Posterior cingulate gyrus (tissue), 11 donors: ENCODE measurements at regions not wholly inside any gene's neighbourhood (a gene's known extent, or its start where the extent isn't known, plus 50 kb on each side); places are given as distances from the start of the nearest gene placed in this dataset.
A peak's percentile ranks its signal among the peaks of the same experiment; 100 is the strongest.
"Not testable (repeated sequence)": the region's sequence is repeated elsewhere in the genome, so short reads cannot be mapped to it uniquely, and the experiment has no call there.

ENCODE experiments used
- DNase-seq, 10 donors: peaks; one replicate each; pipeline versions ENCODE4 v3.0.0 to v3.0.0-alpha.2; 2020 to 2021; ENCODE audit warnings: mixed read lengths in 3 of 10
- intact Hi-C: fragments of 100-400 bp; cut with DNase I; formaldehyde crosslinking; loops from one replicate; pipeline ENCODE4 v1.15.1; 2023

DNA sequence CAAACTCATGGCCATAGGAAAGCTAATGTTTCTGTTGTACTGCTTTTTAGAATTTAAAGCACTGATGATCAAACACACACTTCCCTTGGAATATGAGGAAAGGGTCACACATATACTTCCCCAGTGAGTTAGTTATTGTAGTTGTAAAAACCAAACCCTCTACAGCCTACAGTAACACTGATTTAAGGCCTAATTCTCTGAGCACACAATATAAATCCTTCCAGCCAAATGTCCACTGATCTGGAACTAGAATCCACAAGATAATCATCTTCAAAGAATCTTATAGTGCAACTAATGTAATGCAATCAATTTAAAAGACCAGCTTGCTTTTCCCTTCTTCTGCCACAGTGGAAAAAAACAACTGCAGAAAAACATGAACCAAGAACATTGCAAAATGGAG lies 219.3 kb downstream of the CAAP1 start:
- no peak for DNase-seq
- intact Hi-C loops = no loop called here

DNA sequence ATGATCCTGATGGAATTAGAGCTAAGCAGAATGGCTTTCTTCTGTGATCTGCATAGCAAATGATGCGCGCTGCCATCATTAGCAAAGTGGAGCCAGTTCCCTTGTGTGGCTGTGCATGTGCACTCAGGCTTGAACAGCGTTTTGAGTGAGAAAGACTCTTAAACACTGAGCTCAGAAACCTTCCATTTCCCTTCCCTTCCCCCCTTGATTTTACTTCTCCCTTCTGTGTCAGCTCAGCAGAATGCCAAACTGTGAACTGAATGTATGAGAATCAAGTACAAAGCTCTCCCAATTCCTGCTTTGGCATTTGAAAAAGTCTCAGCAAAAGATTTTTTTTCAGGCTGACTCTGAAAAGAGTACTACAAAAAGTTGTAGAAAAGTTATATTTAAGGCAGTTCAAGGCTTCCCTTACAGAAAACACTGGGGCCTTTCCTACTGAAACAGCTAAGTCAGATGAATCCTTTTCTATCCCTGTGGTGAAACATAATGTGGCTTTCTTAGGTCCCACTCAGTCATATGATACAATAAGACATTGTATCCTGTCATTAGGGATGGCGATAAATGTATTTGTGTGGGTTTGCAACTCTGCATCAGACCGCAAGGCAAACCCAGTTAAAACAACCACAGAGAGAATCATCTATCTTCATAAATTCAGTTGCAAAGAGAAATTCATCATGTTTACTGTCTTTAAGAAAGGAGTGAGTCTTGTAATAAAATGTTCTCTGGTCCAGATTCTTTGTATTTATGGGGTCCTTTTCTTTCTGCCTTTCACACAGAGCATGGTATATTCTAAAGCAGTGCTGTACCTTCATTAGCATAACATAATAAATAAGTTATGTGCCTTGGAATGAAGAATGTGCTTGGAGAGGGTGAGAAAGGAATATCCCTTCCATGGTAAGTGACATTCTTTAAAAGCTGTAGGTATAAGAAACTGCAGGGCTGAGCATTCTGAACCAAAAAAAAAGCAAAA lies 222.6 kb downstream of the CAAP1 start:
- DNase-seq = no peak
- intact Hi-C loops = no loop called here

DNA sequence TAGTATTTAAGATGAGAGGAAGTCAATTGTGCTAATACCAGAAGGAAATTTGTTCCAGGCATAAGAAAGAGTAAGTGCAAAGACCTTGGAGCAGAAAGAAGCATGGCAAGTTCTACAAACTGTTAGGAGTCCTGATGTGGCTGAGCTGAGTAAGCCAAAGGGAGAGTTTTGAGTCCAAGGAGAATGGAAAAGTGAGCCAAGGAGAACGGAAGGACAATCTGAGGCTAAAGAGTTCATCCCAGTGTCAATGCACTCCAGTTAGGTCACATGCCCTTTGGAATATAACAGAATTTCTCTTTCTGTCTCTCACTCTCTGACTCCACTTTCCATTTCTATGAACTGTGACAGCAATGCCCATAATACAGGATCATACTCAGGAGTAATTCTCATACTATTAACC lies 224.7 kb downstream of the CAAP1 start:
- DNase-seq = no peak
- intact Hi-C loops = no loop called here

DNA sequence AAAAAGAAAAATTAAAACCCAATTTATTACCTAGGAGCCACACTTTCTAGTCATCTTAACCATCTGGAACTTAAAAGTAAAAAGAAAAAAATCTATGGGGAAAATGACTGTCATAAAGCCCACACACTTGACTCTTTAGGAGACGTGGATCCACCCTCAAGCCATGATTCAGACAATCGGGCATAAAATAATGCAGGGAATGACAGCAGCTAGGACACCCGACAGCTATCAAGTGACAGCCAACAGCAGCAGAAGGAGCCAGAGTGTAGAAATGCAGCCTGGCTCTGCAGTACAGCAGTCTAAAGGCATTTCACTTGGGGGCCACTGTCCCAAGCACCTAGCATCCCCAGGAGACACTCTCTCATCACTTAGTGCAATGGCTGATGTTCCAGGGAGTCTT lies 226.9 kb downstream of the CAAP1 start:
- DNase-seq = no peak
- intact Hi-C loops = no loop called here

DNA sequence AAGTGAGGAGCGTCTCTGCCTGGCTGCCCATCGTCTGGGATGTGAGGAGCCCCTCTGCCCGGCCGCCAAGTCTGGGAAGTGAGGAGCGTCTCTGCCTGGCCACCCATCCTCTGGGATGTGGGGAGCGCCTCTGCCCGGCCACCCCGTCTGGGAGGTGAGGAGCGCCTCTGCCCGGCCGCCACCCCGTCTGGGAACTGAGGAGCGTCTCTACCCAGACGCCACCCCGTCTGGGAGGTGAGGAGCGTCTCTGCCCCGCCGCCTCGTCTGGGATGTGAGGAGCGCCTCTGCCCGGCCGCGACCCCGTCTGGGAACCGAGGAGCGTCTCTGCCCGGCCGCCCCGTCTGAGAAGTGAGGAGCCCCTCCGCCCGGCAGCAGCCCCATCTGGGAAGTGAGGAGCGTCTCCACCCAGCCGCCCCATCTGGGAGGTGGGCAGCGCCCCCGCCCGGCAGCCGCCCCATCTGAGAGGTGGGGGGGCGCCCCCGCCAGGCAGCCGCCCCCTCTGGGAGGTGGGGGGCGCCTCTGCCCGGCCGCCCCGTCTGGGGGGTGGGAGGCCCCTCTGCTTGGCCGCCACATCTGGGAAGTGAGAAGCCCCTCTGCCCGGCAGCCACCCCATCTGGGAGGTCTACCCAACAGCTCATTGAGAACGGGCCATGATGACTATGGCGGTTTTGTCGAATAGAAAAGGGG lies 228.4 kb downstream of the CAAP1 start:
- DNase-seq = peak in 2 of 10 donors; percentile 37 to 75
- intact Hi-C loops = not testable (repeated sequence)

DNA sequence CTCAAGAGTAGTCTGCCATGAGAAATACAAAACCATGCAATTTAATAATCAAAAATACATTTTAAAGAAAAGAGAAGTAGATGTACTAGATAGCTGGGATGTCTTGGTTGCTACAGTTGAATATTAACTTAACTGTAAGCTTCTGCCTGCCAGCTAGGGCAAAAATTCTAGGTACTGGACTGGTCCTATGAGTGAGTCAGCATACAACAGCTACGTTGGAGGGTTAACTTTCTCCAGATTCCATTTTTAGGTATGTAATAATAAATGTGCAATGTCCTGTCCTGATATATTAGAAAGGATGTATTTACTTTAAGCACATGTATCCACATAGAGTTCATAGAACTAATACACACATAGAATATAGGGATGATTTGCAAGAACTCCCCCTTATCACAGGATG lies 230.1 kb downstream of the CAAP1 start:
- DNase-seq = no peak
- intact Hi-C loops = no loop called here

DNA sequence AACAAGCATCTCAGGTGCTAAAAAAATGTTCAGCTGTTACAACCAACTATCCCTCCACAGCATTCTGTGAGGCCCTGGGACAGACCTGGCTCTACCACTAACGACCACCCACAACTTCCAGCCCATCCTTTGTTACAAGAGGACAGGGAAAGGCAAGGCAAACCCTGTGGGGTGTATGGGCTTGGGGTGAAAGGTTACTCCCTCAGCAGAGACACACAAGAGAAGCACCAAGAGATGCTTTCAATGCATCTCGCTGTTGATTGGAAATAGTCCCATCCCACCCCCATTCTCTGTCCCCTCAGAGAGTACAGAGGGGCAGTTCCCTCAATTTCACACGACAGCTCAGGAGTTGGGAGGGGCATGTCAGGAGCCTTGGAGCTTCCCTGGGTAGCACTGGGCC lies 234.1 kb downstream of the CAAP1 start:
- intact Hi-C loops = loop anchor here (10.0 kb wide), 1 partner anchor 694 kb away; no protein-coding TSS in a partner anchor
- no peak for DNase-seq

DNA sequence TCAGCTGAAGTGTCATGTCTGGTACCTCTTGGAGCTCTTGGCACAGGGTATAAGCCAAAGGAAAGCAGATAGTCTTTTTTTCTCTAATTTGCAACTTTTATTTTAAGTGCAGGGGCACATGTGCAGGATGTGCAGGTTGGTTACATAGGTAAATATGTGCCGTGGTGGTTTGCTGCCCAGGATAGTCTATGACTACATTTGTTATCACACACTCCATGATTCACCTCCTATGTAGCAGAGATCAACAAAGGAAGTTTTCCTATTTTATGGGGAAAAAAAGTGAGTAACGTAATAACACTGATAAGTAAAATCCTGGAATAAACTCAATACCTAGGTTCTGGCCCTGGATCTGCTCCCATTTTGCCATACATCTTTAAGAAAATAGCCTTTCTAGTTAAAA lies 234.6 kb downstream of the CAAP1 start:
- intact Hi-C loops = loop anchor here (10.0 kb wide), 1 partner anchor 693 kb away; no protein-coding TSS in a partner anchor

DNA sequence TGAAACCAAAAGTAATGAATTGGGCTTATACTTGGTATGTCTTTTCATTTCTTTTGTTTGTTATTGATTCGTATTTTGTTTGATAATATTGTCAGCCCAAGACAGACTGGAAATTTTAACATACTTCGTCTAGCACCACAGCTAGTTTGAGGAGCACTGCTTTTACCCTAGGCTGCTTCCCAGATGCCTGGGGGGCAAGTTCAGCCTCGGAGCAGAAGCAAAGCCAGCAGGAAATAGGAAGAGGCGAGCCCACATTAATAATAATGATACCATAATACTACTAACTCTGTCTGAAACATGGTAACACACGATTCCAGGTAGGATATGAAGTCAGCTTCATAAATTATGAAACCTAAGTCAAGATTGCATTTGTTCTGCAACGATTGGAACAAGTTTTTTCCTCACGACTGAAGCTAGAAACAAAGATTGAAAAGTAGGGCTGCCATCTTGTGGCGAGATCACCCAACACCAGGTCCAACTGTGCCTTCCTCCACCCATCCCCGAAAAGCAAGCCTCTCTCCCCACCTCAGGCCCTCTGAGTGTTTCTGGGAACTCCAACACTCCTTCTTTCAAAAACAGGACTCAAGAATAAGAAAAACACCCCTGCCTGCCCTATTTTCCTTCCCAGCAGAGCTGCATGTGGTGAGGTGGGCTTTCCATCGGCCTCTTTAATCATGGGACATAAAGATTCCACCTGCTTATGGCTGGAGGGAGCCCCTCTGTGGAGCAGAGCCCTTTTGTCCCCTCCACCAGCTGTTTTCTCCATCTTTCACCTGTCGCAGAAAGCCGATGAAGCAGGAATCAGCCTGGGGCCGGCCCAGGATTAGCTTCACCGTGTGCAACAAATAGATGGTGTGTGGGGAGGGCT lies 236.4 kb downstream of the CAAP1 start:
- intact Hi-C loops = loop anchor here (10.0 kb wide), 1 partner anchor 691 kb away; no protein-coding TSS in a partner anchor
- DNase-seq = peak in 7 of 10 donors; percentile 29 to 88 (median 49)

More for the DNA sequence above, 234.6 kb downstream of the CAAP1 start:
- no peak for DNase-seq

DNA sequence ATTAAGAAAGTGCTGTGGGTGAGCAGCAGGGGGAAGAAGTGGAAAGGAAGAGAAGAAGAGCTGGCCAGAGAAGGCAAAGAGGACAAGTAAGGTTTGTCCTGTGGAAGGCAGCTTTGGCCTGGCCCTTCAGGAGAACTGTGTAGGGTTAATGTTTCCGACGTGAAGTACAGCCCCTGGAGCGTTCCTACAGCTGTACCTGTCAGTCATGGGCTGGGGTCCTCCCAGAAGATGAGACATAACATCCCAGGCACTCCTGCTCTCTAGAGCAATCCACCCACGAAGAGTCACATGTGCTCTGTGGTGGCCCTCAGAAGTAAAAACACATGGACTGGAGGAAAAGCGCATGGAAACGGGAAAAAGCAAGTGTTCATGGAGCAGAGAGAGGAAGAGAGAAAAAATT lies 237.4 kb downstream of the CAAP1 start:
- intact Hi-C loops = loop anchor here (10.0 kb wide), 1 partner anchor 690 kb away; no protein-coding TSS in a partner anchor
- DNase-seq = no peak

DNA sequence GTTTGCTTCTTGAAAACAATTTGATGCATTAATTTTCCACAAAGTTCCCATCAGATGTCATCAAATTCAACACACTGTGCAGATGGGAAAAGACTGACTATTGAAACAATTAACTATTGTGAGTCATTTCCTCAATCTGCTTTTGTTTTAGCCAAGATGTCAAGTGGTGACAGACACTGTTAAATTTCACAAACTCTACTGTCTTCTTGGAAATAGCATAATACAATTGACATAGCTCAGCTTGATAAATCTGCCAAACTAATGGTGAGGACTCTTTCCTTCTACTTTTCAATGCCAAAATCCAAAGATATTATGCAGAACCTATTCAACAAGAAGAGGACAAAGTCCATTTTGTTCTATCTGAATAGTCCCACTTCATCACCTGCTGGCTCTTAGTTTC lies 242.3 kb downstream of the CAAP1 start:
- intact Hi-C loops = loop anchor here (10.0 kb wide), 1 partner anchor 686 kb away; no protein-coding TSS in a partner anchor
- DNase-seq = no peak

DNA sequence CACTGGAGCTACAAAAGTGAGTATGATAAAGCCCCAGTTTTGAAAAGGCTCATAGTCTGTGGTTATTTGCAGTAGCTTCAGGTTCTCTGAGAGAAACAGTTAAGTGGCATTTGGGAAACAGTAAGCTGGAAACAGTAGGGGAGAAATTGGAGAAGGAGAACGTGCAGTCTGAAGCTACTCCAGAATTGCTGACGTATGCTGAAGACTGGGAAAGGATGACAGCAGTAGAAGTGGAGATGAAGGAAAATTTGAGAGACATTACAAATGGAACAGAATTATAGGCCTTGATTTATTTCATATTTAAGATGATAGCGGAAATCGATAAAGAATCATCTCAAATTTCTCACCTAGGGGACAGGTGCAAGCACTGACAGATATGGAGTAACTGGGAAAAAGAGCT lies 248.8 kb downstream of the CAAP1 start:
- intact Hi-C loops = no loop called here
- no peak for DNase-seq

DNA sequence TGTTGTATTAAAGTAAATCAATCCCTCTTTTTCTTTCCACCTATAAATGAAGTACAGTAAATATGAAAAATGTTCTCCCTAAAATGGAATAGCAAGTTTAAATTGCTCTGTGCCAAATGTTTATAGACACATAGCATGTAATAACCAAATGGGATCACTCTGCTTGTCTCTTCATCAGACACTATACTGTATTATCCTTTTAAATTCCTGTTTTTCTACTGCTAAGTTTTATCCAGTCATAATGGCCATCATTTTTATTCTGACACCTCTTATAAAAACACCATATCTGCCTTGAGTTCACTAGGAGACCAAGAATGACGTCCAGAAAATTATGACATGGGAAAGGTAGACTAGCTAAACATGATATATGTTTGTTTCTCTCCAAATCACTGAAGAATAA lies 252.8 kb downstream of the CAAP1 start:
- intact Hi-C loops = no loop called here
- no peak for DNase-seq

DNA sequence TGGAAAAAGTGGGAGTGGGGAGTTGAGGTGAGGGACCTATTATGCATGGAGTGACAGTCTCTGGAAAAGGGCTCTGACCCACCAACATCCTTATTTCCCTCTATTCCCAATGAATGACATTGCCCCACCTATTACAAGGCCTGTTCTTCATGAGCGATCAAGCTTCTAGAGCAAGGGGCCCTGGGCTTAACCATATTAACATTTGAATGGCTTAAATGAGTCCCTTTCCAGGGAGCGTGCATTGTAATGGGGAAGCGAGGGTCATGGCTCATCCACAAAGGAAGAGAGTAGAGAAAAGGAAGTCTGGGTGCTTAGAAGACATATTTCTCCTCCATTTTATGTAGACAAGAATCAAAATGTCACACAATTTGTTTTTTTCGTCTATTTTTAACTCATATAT lies 255.5 kb downstream of the CAAP1 start:
- DNase-seq = no peak
- intact Hi-C loops = no loop called here

DNA sequence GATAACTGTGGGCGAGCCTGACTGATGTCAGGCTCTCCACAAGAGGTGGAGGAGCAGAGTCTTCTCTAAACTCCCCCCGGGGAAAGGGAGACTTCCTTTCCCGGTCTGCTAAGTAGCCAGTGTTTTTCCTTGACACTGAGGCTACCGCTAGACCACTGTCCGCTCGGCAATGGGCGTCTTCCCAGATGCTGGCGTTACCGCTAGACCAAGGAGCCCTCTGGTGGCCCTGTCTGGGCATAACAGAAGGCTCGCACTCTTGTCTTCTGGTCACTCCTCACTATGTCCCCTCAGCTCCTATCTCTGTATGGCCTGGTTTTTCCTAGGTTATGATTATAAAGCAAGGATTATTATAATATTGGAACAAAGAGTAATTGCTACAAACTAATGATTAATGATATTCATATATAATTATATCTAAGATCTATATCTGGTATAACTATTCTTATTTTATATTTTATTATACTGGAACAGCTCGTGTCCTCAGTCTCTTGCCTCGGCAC lies 278.7 kb downstream of the CAAP1 start:
- intact Hi-C loops = not testable (repeated sequence)
- peak in 1 of 10 donors; percentile 76 for DNase-seq

DNA sequence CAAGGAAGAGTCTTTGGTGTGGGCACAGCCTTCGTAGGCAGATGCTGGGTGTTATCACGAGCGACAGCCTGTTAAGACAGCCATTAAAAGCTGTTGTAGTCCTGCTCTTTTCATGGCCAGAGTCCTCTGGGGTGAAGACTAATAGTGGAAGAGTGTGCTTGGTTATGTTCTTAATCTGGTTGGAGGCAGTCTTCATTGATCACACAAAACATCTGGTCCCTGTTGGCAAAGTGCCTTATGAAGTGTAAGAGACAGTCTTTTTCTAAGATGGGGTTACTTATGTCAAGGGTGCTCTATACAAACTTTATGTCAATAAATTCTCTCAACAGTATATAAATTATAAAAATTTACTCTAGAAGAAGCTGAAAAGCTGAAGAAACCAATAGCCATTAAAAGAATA lies 280.4 kb downstream of the CAAP1 start:
- no peak for DNase-seq
- intact Hi-C loops = no loop called here

DNA sequence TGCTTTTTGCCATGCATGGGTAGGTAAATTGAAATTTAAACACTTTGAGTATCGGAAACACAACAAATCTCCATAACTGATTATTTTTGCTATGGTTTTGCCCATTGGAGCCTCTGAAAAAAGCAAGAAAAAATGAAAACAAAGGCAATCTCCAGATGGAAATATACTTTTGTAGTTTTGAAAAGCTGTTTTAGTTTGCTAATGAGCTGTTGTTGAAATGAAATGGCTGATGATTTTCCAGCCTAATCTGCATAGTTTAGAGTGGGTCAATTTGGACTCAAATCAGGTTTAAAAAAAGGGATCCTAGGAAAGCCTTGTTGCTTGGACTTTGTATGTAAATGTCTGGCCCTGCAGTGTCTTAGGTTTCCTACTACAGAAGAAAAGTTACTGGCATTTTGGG lies 285.8 kb downstream of the CAAP1 start:
- DNase-seq = no peak
- intact Hi-C loops = no loop called here

DNA sequence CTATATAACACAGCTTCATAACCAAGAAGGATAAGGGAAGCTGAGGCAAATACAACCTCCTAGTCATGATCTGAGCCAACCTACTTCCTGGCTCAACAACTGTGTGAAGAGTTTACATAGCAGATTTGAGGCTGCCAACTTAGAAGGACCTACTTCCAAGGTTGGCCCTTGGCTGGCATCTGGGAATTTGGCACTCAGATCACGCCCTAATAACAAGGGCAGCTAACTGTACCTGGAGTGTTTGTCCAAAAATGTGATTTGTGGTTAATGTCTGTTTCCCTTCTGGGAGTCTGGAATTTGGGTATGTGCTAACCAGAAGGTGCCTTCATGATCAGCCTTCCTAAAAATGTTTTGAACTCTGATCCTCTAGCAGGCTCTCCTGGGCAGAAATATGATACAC lies 287.2 kb downstream of the CAAP1 start:
- intact Hi-C loops = no loop called here
- no peak for DNase-seq

DNA sequence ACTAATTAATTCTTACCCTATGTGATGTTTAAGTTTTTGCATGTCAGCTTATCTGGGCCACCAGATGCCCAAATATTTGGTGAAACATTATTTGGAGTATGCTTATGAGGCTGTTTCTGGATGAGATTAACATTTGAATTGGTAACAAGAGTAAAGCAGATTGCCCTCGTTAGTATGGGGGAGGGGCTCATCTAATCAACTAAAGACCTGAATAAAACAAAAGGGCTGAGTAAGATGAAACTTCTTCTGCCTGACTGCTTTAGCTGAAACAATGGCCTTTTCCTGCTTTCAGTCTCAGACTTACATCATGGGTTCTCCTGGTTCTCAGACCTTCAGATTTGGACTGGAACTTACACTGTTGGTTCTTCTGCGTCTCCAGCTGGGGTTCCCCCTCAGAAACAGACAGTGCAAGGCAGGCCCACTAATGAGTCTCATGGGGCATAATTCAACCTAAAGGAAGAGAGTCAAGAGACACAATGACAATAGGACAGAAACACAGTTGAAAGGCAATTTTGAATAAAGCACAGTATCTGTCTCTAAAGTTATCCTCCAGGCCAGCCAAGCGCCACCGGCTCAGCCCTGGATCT lies 288.4 kb downstream of the CAAP1 start:
- DNase-seq = no peak
- intact Hi-C loops = no loop called here

DNA sequence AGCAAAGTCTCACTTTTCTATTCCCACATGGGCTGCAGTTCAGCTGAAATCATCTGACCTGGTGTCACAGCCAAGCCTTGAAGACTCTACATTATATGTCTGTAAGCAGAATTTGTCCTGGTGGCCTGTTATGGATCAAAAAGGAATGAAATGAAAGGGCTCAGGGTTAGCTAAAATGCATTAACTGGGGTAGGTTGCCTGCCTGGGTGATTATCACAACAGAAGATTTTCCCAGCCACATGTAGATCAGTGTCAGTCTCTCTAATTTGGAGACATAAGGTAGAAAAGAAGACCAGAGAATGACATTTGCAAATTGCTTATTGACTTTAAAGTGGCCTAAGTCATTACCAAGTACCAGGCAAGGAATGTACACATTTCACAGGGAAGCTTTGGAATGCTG lies 289.0 kb downstream of the CAAP1 start:
- DNase-seq = no peak

More for the DNA sequence above, 289.0 kb downstream of the CAAP1 start:
- intact Hi-C loops = no loop called here
